ENCODE measurements at regions not wholly inside any gene's neighbourhood (a gene's known extent, or its start where the extent isn't known, plus 50 kb on each side); places are given as distances from the start of the nearest gene placed in this dataset.

- DNase-seq (ENCODE audit: low read depth in 2 of 2), result no peak
Measured at GRCh38 chr7:156179872-156180390, 367.7 kb upstream of the SHH start.

DNA sequence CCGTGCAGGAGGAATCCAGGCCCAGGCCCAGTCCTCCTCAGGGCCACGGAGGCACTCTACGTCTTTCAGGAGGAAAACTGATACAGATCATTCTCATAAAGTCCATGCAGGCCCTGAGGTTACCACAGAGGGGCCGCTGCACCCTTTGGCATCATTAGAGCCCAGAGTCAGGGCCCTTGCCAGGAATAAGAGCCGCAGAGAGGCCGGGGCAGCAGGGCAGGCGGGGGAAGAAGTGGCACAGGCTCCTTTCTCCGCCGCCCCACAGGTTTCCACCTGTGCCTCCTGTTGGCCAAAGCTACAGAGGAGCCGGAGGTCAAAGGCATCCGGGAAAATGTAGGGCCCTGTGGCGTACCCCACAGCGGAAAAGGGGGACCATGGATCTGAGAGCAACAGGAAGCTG lies 366.6 kb upstream of the SHH start:
- DNase-seq (ENCODE audit: low read depth in 2 of 2), result no peak

DNA sequence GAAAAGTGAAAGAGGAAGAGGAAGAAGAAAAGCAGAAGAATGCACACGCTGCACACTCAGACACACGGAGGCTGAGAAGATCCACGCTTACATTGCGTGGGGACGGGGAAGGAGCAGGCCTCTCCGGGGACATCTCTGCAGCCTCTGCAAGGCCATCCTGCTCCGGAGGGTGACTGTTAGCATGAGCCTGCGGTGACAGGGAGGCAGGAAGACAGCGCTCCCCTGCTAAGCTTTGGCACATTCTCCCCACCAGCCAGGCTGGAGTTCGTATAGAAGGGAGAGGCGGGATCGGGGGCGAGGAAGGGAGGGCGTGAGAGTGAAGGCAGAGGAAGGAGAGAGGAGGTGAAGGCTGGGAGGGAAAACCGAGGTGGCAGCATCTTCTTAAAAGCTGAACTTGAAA lies 366.0 kb upstream of the SHH start:
- no peak for DNase-seq (ENCODE audit: low read depth in 2 of 2)

DNA sequence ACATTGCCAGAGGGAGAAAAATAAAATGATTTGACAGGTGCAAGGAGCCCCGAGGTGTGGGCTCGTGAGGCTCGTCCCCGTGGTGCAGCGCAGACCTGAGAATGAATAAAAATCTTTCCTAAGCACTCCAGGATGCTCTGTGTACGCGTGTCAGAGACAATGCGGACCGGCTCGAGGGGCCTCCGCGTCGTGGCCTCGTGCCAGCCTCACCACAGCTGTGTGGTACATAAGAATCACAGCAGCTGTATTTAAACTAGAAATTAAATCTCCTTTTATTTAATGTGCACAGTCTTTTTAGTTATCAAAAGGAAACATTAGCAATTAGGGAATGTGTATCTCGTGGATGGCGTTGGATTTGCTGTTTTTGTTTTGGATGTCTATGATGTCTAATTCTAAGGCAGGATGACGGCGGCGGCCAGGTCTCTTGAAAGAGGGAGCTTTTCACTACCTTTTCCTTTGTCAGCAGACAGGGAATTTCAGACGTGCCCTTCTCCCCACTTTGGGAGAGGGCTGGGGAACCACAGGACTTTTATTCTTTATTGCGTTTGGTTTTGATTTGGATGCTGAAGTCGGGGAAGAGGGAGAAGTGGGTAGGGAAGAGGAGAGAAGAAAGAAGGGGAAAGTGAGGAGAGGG lies 365.3 kb upstream of the SHH start:
- no peak for DNase-seq (ENCODE audit: low read depth in 2 of 2)

DNA sequence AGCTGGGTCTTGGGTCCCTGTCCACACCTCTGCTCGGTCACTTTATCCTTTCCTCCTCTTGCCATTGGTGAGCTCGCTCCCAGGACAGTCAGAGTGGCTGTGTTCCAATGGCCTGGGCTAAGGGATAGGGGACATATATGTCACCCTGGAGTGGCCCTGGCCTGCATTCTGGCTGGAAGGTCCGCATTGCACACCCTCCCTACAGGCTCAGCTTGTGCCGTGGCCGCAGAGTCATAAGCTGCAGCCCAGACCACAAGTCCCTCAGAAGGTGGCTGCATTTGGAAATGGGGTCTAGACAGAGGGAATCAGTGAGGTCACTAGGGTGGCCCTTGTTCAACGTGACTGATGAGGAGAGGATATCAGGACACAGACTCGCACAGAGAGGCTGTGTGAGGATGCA lies 363.8 kb upstream of the SHH start:
- no peak for DNase-seq (ENCODE audit: low read depth in 2 of 2)

DNA sequence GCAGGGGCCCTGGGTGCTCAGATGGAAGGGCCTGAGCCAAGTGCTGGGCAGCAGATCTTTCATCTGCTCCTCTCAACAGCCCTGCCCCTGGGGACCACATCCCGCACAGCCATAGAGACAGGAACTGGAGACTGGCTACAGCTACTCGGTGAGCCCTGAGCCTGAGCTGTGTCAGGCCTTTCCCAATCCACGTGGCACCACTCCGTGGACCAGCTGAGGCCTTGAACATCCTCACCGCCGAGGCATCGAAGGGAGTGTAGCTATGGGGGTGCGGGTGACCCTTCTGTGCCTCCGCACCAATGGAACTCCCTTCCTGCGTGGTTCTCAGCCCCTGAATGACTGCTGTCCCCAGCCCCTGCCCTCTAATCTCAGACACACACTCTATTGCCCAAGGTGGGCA lies 362.7 kb upstream of the SHH start:
- DNase-seq (ENCODE audit: low read depth in 2 of 2), result no peak

DNA sequence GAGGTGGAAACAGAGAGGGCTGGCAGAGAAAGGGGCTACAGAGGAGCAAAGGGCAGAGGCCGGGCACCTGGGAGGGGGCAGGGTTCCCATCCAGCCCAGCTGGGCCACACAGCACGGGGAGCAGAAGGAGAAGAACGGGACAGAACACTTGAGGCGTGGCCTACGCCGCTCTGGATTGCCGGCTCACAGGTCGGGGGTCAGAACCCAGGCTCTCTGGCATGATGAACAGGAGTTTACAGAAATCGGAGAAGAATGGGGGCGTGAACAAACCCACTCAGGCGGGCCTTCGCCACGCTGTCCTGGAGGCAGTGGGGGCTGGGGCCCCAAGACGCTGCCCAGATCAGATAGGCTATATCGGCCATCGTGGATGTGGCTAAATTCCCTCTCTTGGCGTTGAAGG lies 362.2 kb upstream of the SHH start:
- DNase-seq (ENCODE audit: low read depth in 2 of 2), result no peak

- DNase-seq (ENCODE audit: low read depth in 2 of 2), result no peak
Measured at GRCh38 chr7:156173748-156174353, 361.6 kb upstream of the SHH start.

- DNase-seq (ENCODE audit: low read depth in 2 of 2), result no peak
Measured at GRCh38 chr7:156173346-156173745, 361.1 kb upstream of the SHH start.

DNA sequence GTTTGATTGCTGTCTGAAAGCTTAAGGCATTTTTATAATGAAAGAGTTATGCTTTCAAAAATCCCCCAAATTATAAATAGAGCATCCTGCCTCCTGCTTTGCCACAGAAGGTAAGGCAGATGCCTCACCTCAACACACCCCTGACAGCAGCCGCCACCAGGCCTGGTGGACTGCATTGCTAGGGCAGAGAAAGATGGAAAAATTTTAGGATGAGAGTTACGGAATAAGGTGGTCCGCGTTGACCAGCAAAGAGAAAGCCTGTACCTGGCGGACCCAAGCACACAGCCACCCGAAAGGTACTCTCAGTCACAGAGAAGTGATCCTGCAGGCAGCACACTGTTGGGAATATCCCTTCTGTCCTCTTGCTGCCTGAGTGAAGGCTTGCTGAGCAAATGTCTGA lies 360.4 kb upstream of the SHH start:
- no peak for DNase-seq (ENCODE audit: low read depth in 2 of 2)

GRCh38 chr7:156169474-156170370 lies 357.5 kb upstream of the SHH start:
- no peak for DNase-seq (ENCODE audit: low read depth in 2 of 2)

DNA sequence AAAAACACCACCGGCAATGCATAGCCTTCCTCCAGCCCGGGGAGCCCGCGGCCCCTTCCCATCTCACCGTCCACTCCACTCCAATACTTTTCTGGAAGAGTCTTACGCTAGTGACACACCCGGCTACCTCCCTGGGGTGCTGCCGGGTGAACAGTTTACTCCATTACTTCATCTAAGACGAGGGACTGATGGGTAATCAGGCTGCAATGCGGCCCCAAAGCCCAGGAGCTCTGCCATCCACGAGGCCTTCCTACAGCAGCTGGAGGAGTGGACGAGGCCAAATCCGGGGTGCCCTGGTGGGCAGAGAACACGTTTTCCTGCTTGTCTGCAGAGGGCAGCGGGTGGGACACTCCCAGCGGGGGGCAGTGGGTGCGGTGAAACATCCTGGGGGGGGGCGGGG lies 356.2 kb upstream of the SHH start:
- no peak for DNase-seq (ENCODE audit: low read depth in 2 of 2)

GRCh38 chr7:156167987-156168386 lies 355.7 kb upstream of the SHH start:
- no peak for DNase-seq (ENCODE audit: low read depth in 2 of 2)

DNA sequence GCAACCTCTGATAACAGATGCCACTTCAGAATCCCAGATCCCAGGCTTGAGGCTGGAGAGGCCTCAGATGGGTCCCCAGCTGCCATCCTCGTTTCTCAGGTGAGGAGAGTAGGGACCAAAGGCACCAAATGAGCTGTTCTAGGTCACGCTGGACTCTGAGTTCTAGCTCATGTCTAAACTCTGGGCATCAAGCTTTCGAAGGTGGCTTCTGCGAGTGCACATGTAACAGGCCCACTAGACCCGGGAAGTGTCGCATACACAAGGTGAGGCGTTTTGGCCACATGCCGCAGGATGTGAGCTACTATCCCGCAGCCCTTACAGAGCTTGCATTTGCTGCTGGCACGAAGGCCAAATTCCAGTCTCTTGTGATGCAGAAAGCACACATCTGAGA lies 355.1 kb upstream of the SHH start:
- DNase-seq (ENCODE audit: low read depth in 2 of 2), result no peak

GRCh38 chr7:156166692-156167416 lies 354.6 kb upstream of the SHH start:
- DNase-seq (ENCODE audit: low read depth in 2 of 2), result no peak

DNA sequence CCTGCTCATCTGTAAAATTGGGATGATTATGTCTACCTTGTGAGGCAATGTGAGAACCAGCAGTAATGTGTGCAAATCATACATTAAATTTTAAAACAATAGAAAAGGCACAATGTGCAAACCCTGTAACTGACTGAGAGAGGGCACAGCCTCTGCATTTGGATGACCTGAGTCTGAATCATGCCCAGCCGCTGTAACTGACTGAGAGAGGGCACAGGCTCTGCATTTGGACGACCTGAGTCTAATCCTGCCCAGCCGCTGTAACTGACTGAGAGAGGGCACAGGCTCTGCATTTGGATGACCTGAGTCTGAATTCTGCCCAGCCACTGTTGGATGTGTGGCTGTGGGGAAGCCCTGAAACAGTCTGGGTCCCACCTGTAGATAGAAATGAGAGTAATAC lies 351.5 kb upstream of the SHH start:
- DNase-seq (ENCODE audit: low read depth in 2 of 2), result no peak

GRCh38 chr7:156162451-156162850 lies 350.2 kb upstream of the SHH start:
- DNase-seq (ENCODE audit: low read depth in 2 of 2), result no peak

- no peak for DNase-seq (ENCODE audit: low read depth in 2 of 2)
Measured at GRCh38 chr7:156160811-156161210, 348.5 kb upstream of the SHH start.

- DNase-seq (ENCODE audit: low read depth in 2 of 2), result no peak
Measured at GRCh38 chr7:156158693-156159092, 346.4 kb upstream of the SHH start.

DNA sequence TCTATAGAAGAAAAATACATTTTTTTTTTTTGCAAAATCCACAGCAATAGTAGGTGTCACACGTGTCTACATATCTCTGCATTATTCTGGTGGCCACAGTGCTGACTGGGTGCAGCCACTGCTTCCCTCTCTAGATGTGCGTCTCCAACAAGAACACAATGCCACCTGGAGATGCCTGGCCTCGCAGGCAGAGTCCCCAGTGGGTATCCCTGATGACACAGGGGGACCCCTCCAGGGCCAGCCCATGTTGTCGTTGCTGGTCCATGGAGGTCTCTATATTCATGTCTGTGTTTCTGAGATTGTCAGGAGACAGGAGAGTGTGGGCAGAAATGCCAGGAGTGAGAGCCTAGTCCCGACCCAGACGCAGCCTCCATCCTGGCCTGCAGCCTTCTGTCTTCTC lies 345.9 kb upstream of the SHH start:
- DNase-seq (ENCODE audit: low read depth in 2 of 2), result no peak

GRCh38 chr7:156157409-156158012 lies 345.2 kb upstream of the SHH start:
- DNase-seq (ENCODE audit: low read depth in 2 of 2), result no peak
